Osteocyte (in vitro differentiated cells): ENCODE measurements at regions not wholly inside any gene's neighbourhood (a gene's known extent, or its start where the extent isn't known, plus 50 kb on each side); places are given as distances from the start of the nearest gene placed in this dataset.

Experiments used
- DNase-seq: peaks from one replicate; pipeline ENCODE4 v3.0.0; 2021; ENCODE audit warnings: mixed read lengths; ENCODE audit not compliant: unreplicated experiment; ENCODE audit errors: extremely low spot score
- H3K27ac Mint-ChIP-seq: one replicate; pipeline ENCODE4 v1.8.0; 2021; ENCODE audit warnings: mild to moderate bottlenecking, mixed read lengths; ENCODE audit not compliant: unreplicated experiment
- H3K27me3 Mint-ChIP-seq: one replicate; pipeline ENCODE4 v1.8.0; 2021; ENCODE audit warnings: mixed read lengths; ENCODE audit not compliant: unreplicated experiment
- H3K36me3 Mint-ChIP-seq: one replicate; pipeline ENCODE4 v1.8.0; 2021; ENCODE audit warnings: mixed read lengths; ENCODE audit not compliant: unreplicated experiment
- H3K4me1 Mint-ChIP-seq: one replicate; pipeline ENCODE4 v1.8.0; 2021; ENCODE audit warnings: mixed read lengths; ENCODE audit not compliant: unreplicated experiment
- H3K4me3 Mint-ChIP-seq: one replicate; pipeline ENCODE4 v1.8.0; 2021; ENCODE audit warnings: mild to moderate bottlenecking, moderate library complexity, mixed read lengths; ENCODE audit not compliant: unreplicated experiment
- H3K9me3 Mint-ChIP-seq: one replicate; pipeline ENCODE4 v1.8.0; 2021; ENCODE audit warnings: mixed read lengths; ENCODE audit not compliant: unreplicated experiment
- CTCF ChIP-seq: fragments of 200-600 bp; sonication (generic); IDR thresholded peaks from 2 replicates; pipeline ENCODE4 v1.5.0; 2021; ENCODE audit warnings: antibody characterized with exemption, mild to moderate bottlenecking, moderate library complexity

GRCh38 chr3:193896419-193896818 is 239.5 kb upstream of the HES1 start:
- peaks cover 3% of the 10 kb centered on the region for H3K36me3 Mint-ChIP-seq
- H3K4me3 Mint-ChIP-seq, result no peak overlapping the region
- H3K9me3 Mint-ChIP-seq, result peaks cover 4% of the 10 kb centered on the region
- peaks cover 56% of the 10 kb centered on the region for H3K27me3 Mint-ChIP-seq
- no peak for TF ChIP-seq CTCF
- no peak overlapping the region for H3K27ac Mint-ChIP-seq
- peaks cover 9% of the 10 kb centered on the region for H3K4me1 Mint-ChIP-seq
- DNase-seq, result no peak

DNA sequence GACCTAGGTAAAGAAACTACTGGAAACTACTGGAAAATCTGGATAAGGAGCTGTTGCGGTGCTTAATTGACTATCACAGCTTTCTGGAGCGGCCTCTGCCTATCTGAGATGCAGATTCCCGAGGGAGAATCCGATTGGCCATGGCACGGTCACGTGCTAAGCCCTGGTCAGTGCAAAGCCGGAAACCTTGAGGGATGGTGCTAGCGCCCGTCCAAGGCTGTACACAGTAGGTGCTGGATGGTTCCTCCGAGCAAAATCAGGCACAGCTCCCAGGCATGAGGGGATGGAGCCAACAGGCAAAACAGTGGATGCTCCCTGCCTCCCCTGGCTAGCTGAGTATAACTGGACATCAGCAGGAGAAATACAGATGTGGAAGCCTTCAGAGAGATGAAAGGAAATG is 238.7 kb upstream of the HES1 start:
- peaks cover 57% of the 10 kb centered on the region for H3K27me3 Mint-ChIP-seq
- peaks cover 9% of the 10 kb centered on the region for H3K4me1 Mint-ChIP-seq
- TF ChIP-seq CTCF, result no peak
- no peak for DNase-seq
- no peak overlapping the region for H3K4me3 Mint-ChIP-seq
- H3K27ac Mint-ChIP-seq, result no peak overlapping the region
- H3K36me3 Mint-ChIP-seq, result peaks cover 3% of the 10 kb centered on the region
- peaks cover 4% of the 10 kb centered on the region for H3K9me3 Mint-ChIP-seq

- H3K4me1 Mint-ChIP-seq, result peaks cover 9% of the 10 kb centered on the region
- H3K4me3 Mint-ChIP-seq, result no peak overlapping the region
Observed at GRCh38 chr3:193897731-193898180, 238.2 kb upstream of the HES1 start.

DNA sequence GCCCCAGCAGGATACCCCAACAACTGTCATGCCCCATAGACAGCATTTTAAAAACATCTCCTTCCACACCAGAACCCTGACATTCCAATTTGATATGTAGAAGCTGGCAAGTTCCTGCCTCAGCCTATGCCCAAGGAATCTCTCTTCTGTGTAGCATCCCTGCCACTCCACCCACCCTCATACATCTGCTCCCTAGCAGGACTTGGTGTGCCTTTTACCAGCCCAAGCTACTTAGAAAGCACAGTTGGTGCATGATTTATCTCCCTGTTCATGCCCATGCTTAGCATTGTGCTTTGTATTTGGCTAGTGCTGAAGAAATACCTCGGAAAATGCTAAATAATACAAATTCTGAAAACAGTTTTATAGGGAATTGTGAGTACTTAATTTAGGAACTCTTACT is 236.9 kb upstream of the HES1 start:
- TF ChIP-seq CTCF, result no peak
- Mint-ChIP-seq H3K4me3 (no peak overlapping the region), H3K27me3 (peaks cover 69% of the 10 kb centered on the region), H3K27ac (no peak overlapping the region), H3K36me3 (peaks cover 3% of the 10 kb centered on the region), H3K9me3 (peaks cover 4% of the 10 kb centered on the region), H3K4me1 (peaks cover 9% of the 10 kb centered on the region)
- no peak for DNase-seq

More at GRCh38 chr3:193897731-193898180, 238.2 kb upstream of the HES1 start:
- Mint-ChIP-seq H3K27me3 (peaks cover 59% of the 10 kb centered on the region), H3K9me3 (peaks cover 4% of the 10 kb centered on the region), H3K27ac (no peak overlapping the region), H3K36me3 (peaks cover 3% of the 10 kb centered on the region)
- no peak for TF ChIP-seq CTCF
- DNase-seq, result no peak

- no peak for TF ChIP-seq CTCF
- DNase-seq, result no peak
- Mint-ChIP-seq H3K9me3 (peaks cover 4% of the 10 kb centered on the region), H3K36me3 (peaks cover 3% of the 10 kb centered on the region), H3K27me3 (peaks cover 67% of the 10 kb centered on the region), H3K27ac (no peak overlapping the region), H3K4me1 (peaks cover 9% of the 10 kb centered on the region), H3K4me3 (no peak overlapping the region)
Observed at GRCh38 chr3:193901007-193901406, 234.9 kb upstream of the HES1 start.
